Putamen (tissue), 1 donor: ENCODE measurements at regions not wholly inside any gene's neighbourhood (a gene's known extent, or its start where the extent isn't known, plus 50 kb on each side); places are given as distances from the start of the nearest gene placed in this dataset.
"Not testable (repeated sequence)": the region's sequence is repeated elsewhere in the genome, so short reads cannot be mapped to it uniquely, and the experiment has no call there.

ENCODE experiments used
- DNase-seq: peaks from one replicate; pipeline ENCODE4 v3.0.0-alpha.2; 2016; ENCODE audit warnings: low spot score

DNA sequence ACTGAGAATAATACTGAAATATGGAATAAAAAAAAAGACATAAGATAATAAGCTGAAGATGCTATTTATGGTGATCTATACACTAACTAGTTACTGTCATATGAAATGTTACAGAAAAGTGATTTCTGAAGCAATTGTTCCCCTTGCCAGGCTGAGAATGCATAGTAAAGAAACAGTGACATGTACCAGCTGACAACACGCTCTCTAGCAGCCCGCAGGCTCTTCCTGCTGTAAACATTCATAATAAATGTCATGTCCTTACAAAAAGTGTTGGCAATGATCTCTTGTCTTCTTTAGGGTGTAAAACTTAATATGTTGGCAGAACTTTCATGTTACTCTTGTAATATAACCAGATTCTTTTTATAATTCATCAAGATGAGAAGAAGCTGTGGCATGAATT lies 1171.3 kb downstream of the DSC3 start:
- no peak for DNase-seq

DNA sequence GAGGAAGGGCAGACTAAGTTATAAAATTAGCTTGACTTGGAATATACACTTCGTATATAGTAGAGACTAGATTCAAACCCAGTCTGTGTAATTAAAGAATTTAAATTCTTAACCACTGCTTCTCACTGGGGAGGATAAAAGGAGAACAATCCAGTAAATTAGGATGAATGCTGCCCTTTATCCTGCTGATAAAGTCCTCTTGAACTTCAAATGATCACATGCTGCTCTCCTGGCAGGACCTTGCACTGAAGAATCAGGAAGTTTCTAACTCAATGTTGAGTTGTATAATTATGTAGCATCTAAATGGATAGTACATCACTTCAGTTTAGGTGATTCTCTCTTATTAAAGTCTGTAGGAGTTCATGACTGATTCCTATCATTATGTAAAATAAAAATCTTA lies 1179.7 kb downstream of the DSC3 start:
- DNase-seq: no peak

DNA sequence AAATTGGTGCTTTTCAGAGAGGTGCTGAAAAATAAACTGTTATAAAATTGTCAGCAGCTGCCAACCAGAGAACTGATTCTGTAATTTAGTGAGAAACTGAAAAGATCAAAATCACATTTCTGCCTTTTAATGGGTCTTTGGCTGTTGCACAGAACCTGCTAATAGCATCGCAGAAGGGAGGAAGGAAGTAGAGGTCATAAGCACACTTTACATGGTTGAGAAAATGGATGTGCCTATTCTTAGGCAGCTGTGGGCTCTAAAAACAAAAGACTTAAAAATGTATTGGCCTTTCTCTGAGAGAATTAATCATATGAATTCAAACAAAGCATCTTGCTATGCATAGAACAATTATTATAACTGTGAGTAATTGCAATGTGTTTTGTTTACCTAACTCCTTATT lies 1186.9 kb downstream of the DSC3 start:
- no peak for DNase-seq

DNA sequence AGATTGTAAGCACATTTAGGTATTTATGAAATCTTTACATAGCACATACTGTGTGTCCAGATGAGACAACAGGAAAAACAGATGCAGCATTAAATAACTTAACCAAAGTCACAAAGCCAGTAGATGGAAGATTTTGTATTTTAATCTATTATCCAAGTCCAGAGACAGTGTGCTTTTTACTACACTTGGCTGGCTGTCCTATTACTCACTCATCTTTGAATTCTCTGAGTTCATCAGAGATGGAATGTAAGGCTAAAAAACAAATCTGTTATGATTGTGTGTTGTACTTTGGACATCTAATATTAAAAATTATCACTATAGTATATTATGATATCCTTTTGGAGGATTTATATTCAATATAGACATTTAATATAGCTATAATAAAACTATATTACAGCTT lies 1189.4 kb downstream of the DSC3 start:
- DNase-seq: no peak

DNA sequence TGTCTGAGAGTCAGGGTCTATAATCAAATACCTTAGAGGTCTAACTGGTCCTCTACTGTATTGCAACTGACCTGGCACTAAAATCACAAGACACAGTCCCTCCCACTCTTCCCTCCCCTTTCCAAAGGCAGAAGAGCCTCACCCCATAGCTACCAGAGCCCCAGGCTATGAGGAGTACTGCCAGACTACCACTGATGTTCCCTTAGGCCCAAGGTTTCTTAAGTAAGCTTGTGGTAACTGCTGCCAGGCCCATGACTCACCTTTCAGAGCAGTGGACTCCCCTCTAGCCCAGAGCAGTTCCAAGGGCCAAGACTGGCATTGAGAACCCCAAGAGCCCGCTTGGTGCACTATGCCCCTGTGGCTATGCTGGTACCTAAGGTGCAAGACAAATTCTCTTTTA lies 1193.4 kb downstream of the DSC3 start:
- no peak for DNase-seq

DNA sequence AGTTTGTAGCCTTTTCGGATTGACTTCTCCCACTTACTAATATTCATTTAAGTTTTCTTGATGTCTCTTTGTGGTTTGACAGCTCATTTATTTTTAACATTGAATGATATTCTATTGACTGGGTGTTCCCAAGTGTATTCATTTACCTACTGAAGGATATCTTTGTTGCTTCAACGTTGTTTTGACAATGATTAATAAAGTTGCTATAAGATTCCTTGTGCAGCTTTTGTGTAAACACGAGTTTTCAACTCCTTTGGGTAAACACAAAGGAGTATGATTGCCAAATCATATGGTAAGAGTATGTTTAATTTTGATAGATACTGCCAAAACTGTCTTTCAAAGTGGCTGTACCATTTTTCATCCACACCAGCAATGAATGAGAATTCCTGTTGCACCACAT lies 1200.9 kb downstream of the DSC3 start:
- DNase-seq: no peak

DNA sequence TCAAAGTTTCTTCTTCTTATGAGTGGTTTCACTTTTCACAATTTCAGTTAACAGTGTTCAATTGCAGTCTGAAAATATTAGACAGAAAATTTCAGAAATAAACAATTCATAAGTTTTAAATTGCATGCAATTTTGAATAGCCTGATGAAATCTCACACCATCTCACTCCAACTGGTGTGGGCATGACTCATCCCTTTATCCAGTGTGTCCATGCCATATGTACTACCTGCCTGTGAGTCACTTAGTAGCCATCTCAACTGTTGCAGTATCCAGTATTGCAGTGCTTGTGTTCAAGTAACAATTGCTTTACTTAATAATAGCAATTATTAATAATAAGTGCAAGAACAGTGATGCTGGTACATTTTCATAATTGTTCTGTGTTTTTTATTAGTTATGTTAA lies 1202.5 kb downstream of the DSC3 start:
- DNase-seq: no peak

DNA sequence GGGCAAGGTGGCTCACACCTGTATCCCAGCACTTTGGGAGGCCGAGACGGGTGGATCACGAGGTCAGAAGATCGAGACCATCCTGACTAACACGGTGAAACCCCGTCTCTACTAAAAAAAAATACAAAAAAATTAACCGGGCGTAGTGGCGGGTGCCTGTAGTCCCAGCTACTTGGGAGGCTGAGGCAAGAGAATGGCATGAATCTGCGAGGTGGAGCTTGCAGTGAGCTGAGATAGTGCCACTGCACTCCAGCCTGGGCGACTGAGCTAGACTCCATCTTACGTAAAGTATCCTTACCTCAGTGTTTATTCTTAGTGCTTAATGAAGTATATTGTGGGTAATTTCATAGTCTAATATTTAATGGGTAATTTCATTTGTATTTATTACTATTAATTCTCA lies 1203.6 kb downstream of the DSC3 start:
- not testable (repeated sequence) for DNase-seq

DNA sequence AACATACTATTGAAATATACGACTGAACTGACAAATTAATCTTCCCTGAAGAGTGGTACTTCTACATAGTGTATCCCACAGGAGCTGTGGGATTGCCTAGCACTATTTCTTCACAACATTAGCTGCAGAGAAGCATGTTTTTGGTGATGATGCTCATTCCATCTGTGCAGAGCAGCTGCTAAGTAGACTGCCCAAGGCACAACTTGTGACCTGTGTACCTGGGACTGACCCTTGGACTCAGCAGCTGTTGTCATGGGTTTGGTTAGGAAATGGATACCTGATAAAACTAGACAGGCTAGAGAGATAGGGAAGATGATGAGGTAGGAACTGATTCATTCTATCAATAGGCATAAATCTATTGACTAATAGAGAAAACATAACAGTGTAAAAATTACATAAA lies 1204.0 kb downstream of the DSC3 start:
- no peak for DNase-seq

DNA sequence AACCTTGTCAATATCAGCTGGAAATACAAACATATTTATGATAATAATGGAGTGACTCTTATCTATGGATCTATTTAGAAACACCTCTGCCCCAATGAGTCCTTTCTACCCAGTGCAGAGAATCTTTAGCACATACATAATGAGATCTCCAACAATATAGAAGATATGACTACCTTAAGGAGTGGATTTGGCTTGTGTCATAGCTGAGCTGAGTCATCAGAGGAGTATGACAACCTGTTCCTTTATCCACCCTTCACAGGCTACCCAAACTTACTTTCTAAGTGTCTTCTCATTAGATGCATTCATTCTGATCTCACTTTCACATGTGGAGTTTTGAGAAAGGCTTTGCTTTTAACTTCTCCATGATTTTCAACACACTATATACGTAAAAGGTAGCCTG lies 1218.9 kb downstream of the DSC3 start:
- DNase-seq: no peak

DNA sequence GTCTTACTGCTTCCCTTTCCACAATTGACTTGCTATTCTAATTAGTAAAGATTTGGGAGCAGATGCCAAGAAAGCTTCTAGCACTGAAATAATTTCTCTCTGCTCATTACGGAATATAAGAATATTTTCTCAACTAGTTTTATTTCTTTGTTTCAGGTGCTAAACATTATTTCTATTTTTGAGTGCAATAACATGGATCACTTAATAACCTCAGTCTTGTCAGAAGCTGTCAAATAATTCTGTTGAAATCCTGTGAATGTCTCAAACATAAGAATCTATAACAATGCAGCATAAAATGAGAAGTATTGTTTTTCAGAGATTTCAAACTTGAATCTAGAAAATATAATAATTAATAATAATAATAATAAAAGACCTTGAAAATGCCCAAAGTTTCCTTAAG lies 1221.0 kb downstream of the DSC3 start:
- DNase-seq: no peak

DNA sequence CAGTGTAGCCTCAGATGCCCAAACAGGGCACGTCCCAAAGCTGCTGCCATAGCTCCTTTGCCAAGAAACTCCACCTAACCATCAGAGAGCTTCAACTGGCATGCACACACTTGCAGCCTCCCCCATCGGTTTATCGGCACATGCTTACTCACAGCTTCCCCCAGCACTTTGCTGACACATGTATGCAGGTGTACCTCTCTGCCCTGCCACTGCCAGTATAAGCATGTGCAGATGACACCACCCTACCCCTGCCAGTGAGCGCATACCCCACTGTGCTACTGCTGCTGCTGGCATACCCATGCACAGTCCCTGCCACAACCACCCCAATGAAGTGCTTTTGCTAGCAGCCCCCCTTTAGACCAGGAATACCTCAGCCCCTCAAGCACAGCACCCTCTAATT lies 1231.0 kb downstream of the DSC3 start:
- no peak for DNase-seq

DNA sequence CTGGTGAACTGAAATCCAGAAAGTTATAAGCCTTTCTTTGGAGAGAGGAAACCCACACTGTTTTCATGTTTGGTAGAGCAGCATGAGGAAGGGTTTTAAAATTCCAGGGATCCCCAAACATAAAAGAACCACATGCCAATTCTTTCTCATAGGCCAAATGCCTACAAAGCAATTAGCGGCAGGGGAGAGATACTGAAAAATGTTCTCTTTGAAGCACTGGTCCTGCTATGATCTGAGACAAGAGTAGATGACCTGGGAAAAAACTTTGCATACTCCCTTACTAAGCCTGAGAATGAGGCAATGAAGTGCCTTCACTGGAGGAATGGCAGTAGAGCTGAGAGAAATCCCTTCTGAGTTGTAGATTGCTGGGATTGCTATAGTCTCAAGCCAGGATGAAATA lies 1261.7 kb downstream of the DSC3 start:
- DNase-seq: no peak

DNA sequence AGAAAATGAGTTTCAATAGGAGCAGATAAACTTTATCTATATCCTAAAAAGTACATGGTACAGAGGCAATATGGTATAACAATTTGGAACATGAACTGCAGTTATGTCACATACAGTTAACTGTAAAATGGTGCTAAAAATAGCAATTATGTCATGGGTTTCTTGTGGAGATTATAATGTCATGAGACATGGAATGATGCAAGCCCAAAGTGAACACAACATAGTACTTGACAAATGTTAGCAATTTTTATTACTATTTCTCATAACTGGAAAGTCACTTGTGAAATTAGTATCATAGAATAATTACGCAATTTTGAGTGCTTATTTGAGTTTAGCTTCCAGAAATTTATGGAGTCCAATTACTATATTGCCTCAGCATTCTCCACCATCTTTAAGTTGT lies 1263.4 kb downstream of the DSC3 start:
- DNase-seq: no peak

DNA sequence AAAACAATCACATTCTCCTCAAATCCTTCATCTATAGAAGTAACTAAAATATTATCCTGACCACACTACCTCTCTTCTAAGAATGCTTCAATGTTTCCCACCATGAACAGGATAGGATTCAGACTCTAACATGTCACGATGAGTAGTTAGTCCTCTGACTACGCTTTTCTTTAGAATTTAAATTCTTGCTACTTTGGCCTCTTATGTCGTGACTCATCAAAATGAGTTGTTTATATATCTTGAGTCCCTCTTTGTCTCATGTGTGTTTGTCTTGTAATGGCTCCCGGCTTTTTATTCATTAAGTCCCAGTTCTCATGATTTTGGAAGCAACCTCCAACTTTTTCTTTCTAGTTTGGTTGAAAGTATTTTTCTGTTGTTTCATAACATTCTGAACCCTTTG lies 1289.2 kb downstream of the DSC3 start:
- DNase-seq: no peak

DNA sequence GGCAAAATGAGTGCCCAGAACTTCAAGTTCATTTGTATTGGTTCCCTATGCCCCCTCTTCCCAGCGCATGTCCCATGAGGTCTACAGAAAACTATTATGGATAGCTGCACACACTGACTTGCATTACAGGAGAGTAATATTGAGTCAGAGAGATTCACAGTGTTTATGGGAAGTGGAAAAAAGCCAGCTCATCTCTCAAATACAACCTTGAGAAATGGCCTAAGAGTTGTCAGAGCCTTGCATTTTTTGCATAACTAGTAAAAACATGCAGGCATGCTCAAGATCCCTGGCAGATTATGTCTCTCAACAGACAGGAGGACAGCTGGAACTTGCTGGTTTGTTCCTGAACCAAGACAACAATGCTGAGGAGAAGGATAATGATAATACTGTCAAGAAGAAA lies 1292.8 kb downstream of the DSC3 start:
- DNase-seq: no peak

DNA sequence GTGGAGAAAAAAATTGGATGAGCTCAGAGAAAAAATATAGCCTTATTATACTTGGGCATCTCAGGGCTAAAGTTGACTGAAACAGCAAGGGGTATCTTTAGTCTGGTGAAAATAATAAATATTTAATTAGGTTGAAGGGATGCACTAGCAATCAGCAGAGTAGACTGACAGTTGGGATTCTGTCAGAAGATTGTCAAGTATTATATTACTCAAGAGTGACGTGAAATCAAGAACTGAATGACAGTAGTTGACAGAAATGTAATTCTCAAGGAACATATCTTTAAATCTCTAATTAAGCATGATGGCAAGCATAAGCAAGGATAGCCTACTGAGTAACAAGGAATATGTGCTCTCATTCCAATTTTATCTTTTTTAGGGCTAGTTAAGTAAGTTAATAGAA lies 1301.1 kb downstream of the DSC3 start:
- no peak for DNase-seq

DNA sequence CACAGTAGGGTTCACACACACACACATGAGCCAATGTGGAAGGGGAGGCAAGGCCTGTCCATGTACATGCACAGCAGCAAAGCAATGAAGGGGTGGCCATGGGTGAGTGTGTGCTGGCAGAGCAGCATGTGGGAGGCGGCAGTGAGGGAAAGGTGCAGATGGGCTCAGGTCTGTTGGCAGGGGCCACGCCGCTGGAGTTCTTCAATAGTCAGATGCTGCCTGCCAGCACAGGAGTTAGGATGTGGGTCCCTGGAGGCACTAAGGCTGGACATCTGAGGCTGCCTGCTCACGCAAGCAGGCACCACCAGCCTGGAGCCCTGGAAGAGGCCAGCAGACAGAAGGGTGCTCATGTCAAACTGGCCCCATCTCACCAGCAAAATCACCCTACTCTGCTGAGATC lies 1304.9 kb downstream of the DSC3 start:
- DNase-seq: no peak

DNA sequence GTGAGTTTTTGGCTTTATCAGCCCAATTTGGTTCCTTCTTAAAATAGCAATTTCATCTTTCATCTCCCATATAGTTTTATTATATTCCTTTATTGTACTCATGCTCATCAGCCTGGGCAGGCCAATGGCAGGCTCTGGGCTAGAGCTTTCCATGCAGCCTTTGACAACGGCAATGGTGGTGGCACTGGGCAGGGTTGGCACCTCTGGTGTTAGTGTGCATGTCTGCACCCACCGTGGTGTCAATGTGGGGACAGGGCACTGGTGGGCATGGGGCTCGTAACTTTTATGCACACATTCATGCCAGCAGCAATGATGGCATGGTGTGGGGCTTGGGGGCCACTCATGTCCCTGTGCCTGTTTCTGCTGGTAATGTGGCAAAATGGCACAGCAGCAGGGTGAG lies 1305.4 kb downstream of the DSC3 start:
- DNase-seq: no peak

DNA sequence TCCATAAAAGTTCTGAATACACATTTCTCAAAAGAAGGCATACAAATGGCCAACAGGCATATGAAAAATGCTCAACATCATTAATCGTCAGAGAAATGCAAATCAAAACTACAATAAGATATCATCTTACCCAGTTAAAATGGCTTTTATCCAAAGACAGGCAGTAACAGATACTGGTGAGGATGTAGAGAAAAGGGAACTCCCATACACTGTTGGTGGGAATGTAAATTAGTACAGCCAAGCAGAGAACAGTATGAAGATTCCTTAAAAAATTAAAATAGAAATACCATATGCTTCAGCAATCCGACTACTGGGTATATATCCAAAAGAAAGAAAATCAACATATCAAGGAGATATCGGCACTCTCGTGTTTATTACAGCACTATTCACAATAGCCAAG lies 1312.5 kb downstream of the DSC3 start:
- no peak for DNase-seq

DNA sequence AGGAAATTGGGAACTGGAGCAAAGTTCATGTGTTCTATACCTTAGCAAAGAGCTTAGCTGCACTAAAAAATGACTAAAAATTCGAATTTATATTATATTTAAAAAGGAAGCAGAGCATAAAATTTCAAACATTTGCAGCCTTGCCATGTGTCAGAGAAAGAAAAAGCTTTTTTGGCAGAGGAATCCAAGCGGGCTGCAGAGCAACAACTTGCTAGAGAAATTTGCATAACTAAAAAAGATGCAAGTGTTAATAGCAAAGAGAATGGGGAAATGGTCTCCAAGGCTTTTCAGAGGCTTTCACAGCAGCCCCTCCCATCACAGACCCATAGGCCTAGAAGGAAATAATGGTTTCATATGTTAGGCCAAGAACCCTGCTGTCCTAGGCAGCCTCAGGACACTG lies 1315.9 kb downstream of the DSC3 start:
- DNase-seq: no peak

DNA sequence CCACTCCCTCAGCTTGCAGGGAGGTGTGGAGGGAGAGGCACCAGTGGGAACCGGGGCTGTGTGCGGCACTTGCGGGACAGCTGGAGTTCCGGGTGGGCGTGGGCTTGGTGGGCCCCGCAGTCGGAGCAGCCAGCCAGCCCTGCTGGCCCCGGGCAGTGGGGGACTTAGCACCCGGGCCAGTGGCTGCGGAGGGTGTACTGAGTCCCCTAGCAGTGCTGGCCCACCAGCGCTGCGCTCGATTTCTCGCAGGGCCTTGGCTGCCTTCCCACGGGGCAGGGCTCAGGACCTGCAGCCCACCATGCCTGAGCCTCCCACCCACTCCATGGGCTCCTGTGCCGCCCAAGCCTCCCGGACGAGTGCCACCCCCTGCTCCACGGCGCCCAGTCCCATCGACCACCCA lies 1319.1 kb downstream of the DSC3 start:
- not testable (repeated sequence) for DNase-seq

DNA sequence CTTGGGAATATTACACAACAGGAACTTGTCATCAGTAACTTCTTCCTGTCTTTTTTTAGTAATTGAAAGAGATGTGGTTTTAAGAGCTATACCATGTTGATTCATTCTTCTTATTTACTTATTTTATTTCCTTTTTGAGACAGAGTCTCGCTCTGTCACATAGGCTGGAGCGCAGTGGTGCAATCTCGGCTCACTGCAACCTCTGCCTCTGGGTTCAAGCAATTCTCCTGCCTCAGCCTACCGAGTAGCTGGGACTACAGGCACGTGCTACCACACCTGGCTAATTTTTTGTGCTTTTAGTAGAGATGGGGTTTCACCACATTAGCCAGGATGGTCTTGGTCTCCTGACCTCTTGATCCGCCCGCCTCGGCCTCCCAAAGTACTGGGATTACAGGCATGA lies 1326.6 kb downstream of the DSC3 start:
- DNase-seq: not testable (repeated sequence)

DNA sequence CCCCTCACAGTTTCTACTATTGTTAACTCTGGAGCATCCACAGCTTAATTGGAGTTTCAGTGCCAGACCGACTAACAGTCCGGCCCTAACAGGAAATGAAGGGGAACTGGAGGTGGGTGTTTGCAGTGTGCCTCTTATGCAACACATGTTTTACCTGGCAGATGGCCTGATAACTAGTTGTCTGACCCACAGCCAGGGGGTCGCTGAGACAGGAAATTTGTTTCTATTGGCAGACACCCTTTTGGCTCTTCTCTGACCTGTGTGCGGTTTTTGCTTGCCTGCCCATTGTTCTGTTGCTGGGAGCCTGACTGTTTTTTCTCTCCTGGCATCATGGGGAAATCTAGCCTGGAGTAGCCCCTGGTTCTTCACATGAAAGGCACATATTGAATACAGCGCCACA lies 1329.8 kb downstream of the DSC3 start:
- DNase-seq: no peak

DNA sequence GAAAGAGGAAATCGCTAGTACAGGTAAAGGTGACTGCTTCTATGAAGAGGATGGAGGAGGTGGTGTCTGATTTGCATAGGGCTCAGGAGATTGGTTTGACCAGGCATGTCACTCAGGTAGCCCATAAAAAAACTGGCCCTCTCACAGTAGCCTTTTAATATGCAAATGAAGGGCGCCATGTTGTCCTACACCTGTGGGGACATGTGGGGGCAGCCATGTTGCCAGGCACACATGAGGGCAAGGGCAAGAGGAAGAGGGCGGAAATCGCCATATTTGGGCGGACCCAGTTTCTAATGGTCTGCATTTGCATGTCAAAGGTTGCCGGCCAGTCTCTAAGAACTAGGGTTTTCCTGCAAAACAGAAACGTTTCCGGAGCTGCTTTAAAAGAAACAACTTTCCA lies 1330.6 kb downstream of the DSC3 start:
- no peak for DNase-seq
